AML-193 (cell line): ENCODE measurements at regions not wholly inside any gene's neighbourhood (a gene's known extent, or its start where the extent isn't known, plus 50 kb on each side); places are given as distances from the start of the nearest gene placed in this dataset.
"Not testable (repeated sequence)": the region's sequence is repeated elsewhere in the genome, so short reads cannot be mapped to it uniquely, and the experiment has no call there.

ENCODE experiments used
- DNase-seq, 2 experiments: peaks; one replicate each; lab custom pipeline; 2025; lab: John Stamatoyannopoulos, UW

- DNase-seq, result no peak
Measured at GRCh38 chr21:17044696-17045095, 468.1 kb upstream of the CXADR start.

GRCh38 chr21:17045214-17045853, 467.5 kb upstream of the CXADR start:
- DNase-seq, result peak; percentile 2 to 25

GRCh38 chr21:17048974-17049373, 463.9 kb upstream of the CXADR start:
- DNase-seq, result no peak

- DNase-seq, result no peak
Measured at GRCh38 chr21:17050156-17050555, 462.7 kb upstream of the CXADR start.

- DNase-seq, result no peak
Measured at GRCh38 chr21:17050646-17051045, 462.2 kb upstream of the CXADR start.

GRCh38 chr21:17051054-17051453, 461.8 kb upstream of the CXADR start:
- DNase-seq, result no peak

GRCh38 chr21:17053321-17053720, 459.5 kb upstream of the CXADR start:
- no peak for DNase-seq

- DNase-seq, result no peak
Measured at GRCh38 chr21:17059936-17060335, 452.9 kb upstream of the CXADR start.

GRCh38 chr21:17066006-17066405, 446.8 kb upstream of the CXADR start:
- DNase-seq, result no peak

- DNase-seq, result no peak
Measured at GRCh38 chr21:17071093-17071492, 441.8 kb upstream of the CXADR start.

GRCh38 chr21:17081193-17081592, 431.6 kb upstream of the CXADR start:
- no peak for DNase-seq

- no peak for DNase-seq
Measured at GRCh38 chr21:17082843-17083483, 429.9 kb upstream of the CXADR start.

- DNase-seq, result no peak
Measured at GRCh38 chr21:17085707-17086106, 427.1 kb upstream of the CXADR start.

- no peak for DNase-seq
Measured at GRCh38 chr21:17088500-17088899, 424.3 kb upstream of the CXADR start.

- no peak for DNase-seq
Measured at GRCh38 chr21:17089091-17089491, 423.8 kb upstream of the CXADR start.

GRCh38 chr21:17101696-17102095, 411.1 kb upstream of the CXADR start:
- no peak for DNase-seq

GRCh38 chr21:17105932-17106331, 406.9 kb upstream of the CXADR start:
- DNase-seq, result no peak

- no peak for DNase-seq
Measured at GRCh38 chr21:17114045-17114444, 398.8 kb upstream of the CXADR start.

- no peak for DNase-seq
Measured at GRCh38 chr21:17118638-17119384, 394.0 kb upstream of the CXADR start.

- no peak for DNase-seq
Measured at GRCh38 chr21:17119466-17120297, 393.2 kb upstream of the CXADR start.

- DNase-seq, result not testable (repeated sequence)
Measured at GRCh38 chr21:17127395-17127794, 385.4 kb upstream of the CXADR start.

GRCh38 chr21:17128132-17128531, 384.7 kb upstream of the CXADR start:
- no peak for DNase-seq
